GM12874 (cell line): ENCODE measurements at regions not wholly inside any gene's neighbourhood (a gene's known extent, or its start where the extent isn't known, plus 50 kb on each side); places are given as distances from the start of the nearest gene placed in this dataset.

ENCODE experiments used
- CTCF ChIP-seq: IDR thresholded peaks from 2 replicates; pipeline ENCODE4 v1.5.1; 2011; ENCODE audit warnings: low read depth, mild to moderate bottlenecking, control low read depth, low read length, moderate library complexity; ENCODE audit not compliant: insufficient read depth

- TF ChIP-seq CTCF = no peak
Measured at GRCh38 chr4:3818371-3818770, 52.2 kb downstream of the ADRA2C start.

- no peak for TF ChIP-seq CTCF
Measured at GRCh38 chr4:3819210-3819919, 53.2 kb downstream of the ADRA2C start.

DNA sequence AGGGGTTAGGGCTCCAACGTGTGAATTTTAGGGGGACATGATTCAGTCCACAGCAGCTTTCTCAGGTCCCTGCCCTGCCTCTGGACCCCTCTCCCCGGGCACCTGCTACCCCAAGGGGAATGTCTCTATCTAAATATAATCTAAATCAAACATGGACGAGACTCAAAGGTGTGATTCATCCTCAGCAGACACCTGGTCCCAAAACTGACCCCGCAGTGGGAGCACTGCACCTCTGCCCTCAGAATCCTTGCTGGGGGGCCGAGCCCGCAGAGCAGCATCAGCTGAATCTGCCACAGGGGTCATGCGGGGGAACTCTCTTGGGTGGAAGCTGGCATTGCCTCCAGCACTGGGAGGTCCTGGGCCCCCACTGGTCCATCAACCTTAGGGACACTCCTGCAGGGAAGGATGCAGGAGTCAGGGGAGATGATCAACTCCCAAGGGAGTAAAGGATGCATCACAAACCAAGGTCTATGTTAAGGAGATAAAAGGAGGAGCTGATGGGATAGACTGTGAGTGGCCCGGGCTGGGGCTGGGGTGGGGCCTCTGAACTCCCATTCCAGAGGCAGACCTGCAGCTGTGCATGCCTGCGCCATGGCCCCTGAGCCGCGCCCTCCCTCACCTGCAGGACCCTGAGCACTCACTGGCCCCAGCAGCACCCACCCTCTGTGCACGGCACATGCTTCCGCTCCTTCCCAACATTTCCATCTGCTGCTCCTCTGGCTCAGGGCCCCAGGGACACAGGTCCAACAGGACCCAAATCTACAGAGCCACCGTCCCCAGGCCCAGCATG, 54.0 kb downstream of the ADRA2C start:
- TF ChIP-seq CTCF = no peak

GRCh38 chr4:3820806-3821579, 54.8 kb downstream of the ADRA2C start:
- no peak for TF ChIP-seq CTCF

GRCh38 chr4:3821580-3822229, 55.5 kb downstream of the ADRA2C start:
- TF ChIP-seq CTCF = no peak

GRCh38 chr4:3822230-3822947, 56.2 kb downstream of the ADRA2C start:
- TF ChIP-seq CTCF = no peak
